H9 (cell line): ENCODE measurements at regions not wholly inside any gene's neighbourhood (a gene's known extent, or its start where the extent isn't known, plus 50 kb on each side); places are given as distances from the start of the nearest gene placed in this dataset.

Experiments
- DNase-seq: peaks from one replicate; pipeline ENCODE4 v3.0.0-alpha.2; 2017
- H2AFZ ChIP-seq: one replicate; pipeline ENCODE4 v1.6.1; 2013; ENCODE audit warnings: mild to moderate bottlenecking, low read length, control low read depth, moderate library complexity
- H2AK5ac ChIP-seq: 2 replicates; pipeline ENCODE4 v1.6.1; 2013; ENCODE audit warnings: low read length, control low read depth, mixed read lengths; ENCODE audit not compliant: insufficient read length
- H2BK120ac ChIP-seq: one replicate; pipeline ENCODE4 v1.6.1; 2013; ENCODE audit warnings: low read depth, mild to moderate bottlenecking, low read length, control low read depth, inconsistent platforms; ENCODE audit not compliant: poor library complexity, severe bottlenecking
- H2BK12ac ChIP-seq: 2 replicates; pipeline ENCODE4 v1.6.1; 2013; ENCODE audit warnings: low read length, control low read depth, mixed read lengths, low read depth; ENCODE audit not compliant: insufficient read length
- H2BK15ac ChIP-seq: 2 replicates; pipeline ENCODE4 v1.6.1; 2013; ENCODE audit warnings: low read depth, low read length, control low read depth
- H2BK20ac ChIP-seq: one replicate; pipeline ENCODE4 v1.6.1; 2013; ENCODE audit warnings: low read depth, mild to moderate bottlenecking, low read length, control low read depth, inconsistent platforms; ENCODE audit not compliant: poor library complexity, severe bottlenecking
- H2BK5ac ChIP-seq: 2 replicates; pipeline ENCODE4 v1.6.1; 2013; ENCODE audit warnings: low read length, control low read depth, mixed read lengths; ENCODE audit not compliant: insufficient read length
- H3K14ac ChIP-seq: 2 replicates; pipeline ENCODE4 v1.6.1; 2013; ENCODE audit warnings: low read length, control low read depth; ENCODE audit not compliant: insufficient read depth
- H3K18ac ChIP-seq: 2 replicates; pipeline ENCODE4 v1.6.1; 2013; ENCODE audit warnings: low read depth, mild to moderate bottlenecking, mixed read lengths, low read length, control low read depth; ENCODE audit not compliant: insufficient read length
- H3K23ac ChIP-seq: 2 replicates; pipeline ENCODE4 v1.6.1; 2013; ENCODE audit warnings: low read length, control low read depth, mixed read lengths, low read depth; ENCODE audit not compliant: insufficient read length
- H3K23me2 ChIP-seq: 2 replicates; pipeline ENCODE4 v1.6.1; 2013; ENCODE audit warnings: low read depth, mild to moderate bottlenecking, mixed read lengths, low read length, control low read depth; ENCODE audit not compliant: insufficient read length, poor library complexity, severe bottlenecking
- H3K27ac ChIP-seq: 2 replicates; pipeline ENCODE4 v1.5.1; 2013; ENCODE audit warnings: low read length, control low read depth, mixed read lengths, low read depth; ENCODE audit not compliant: insufficient read length
- H3K27me3 ChIP-seq: 2 replicates; pipeline ENCODE4 v1.6.1; 2013; ENCODE audit warnings: low read length, control low read depth, inconsistent platforms; ENCODE audit not compliant: insufficient read depth
- H3K4ac ChIP-seq: 2 replicates; pipeline ENCODE4 v1.6.1; 2013; ENCODE audit warnings: low read depth, mild to moderate bottlenecking, control low read depth, inconsistent platforms, low read length, moderate library complexity
- H3K4me1 ChIP-seq: 2 replicates; pipeline ENCODE4 v1.6.1; 2013; ENCODE audit warnings: low read length, control low read depth, inconsistent platforms; ENCODE audit not compliant: insufficient read depth
- H3K4me2 ChIP-seq: 2 replicates; pipeline ENCODE4 v1.6.1; 2013; ENCODE audit warnings: low read length, control low read depth, mixed read lengths; ENCODE audit not compliant: insufficient read length, insufficient read depth
- H3K56ac ChIP-seq: 2 replicates; pipeline ENCODE4 v1.6.1; 2013; ENCODE audit warnings: low read depth, mild to moderate bottlenecking, mixed read lengths, low read length, control low read depth; ENCODE audit not compliant: insufficient read length
- H3K79me1 ChIP-seq: 2 replicates; pipeline ENCODE4 v1.6.1; 2013; ENCODE audit warnings: low read depth, mild to moderate bottlenecking, moderate library complexity, low read length, control low read depth, inconsistent platforms; ENCODE audit not compliant: insufficient read depth, poor library complexity, severe bottlenecking
- H3K79me2 ChIP-seq: 2 replicates; pipeline ENCODE4 v1.6.1; 2013; ENCODE audit warnings: low read length, control low read depth, inconsistent platforms; ENCODE audit not compliant: insufficient read depth
- H3K9ac ChIP-seq: 2 replicates; pipeline ENCODE4 v1.6.1; 2013; ENCODE audit warnings: low read length, control low read depth, mixed read lengths; ENCODE audit not compliant: insufficient read length; ENCODE audit errors: extremely low read depth
- H3K9me3 ChIP-seq: one replicate; pipeline ENCODE4 v1.6.1; 2013; ENCODE audit warnings: low read depth, low read length, inconsistent platforms; ENCODE audit not compliant: control insufficient read depth
- H3T11ph ChIP-seq: one replicate; pipeline ENCODE4 v1.6.1; 2013; ENCODE audit warnings: mild to moderate bottlenecking, low read length, control low read depth, inconsistent platforms
- H4K20me1 ChIP-seq: one replicate; pipeline ENCODE4 v1.6.1; 2013; ENCODE audit not compliant: control insufficient read depth, insufficient read length, insufficient read depth
- H4K5ac ChIP-seq: 2 replicates; pipeline ENCODE4 v1.6.1; 2013; ENCODE audit warnings: low read depth, mild to moderate bottlenecking, mixed read lengths, low read length, control low read depth; ENCODE audit not compliant: insufficient read length
- H4K8ac ChIP-seq: replicated peaks from 2 replicates; pipeline ENCODE4 v1.6.1; 2013; ENCODE audit warnings: low read length, control low read depth, mixed read lengths, low read depth; ENCODE audit not compliant: insufficient read length
- H4K91ac ChIP-seq: 2 replicates; pipeline ENCODE4 v1.6.1; 2013; ENCODE audit warnings: low read depth, mild to moderate bottlenecking, moderate library complexity, mixed read lengths, low read length, control low read depth; ENCODE audit not compliant: insufficient read length
- H3K27ac Mint-ChIP-seq, 3 experiments: 2 replicates in 2 of 3; 3 replicates in 1 of 3; pipeline ENCODE4 v1.8.0; 2020 to 2021; ENCODE audit warnings: mixed read lengths in 3 of 3, mild to moderate bottlenecking in 1 of 3, moderate library complexity in 1 of 3
- H3K27me3 Mint-ChIP-seq: 2 replicates; pipeline ENCODE4 v1.8.0; 2021; ENCODE audit warnings: low read depth, mild to moderate bottlenecking, moderate library complexity, mixed read lengths
- H3K36me3 Mint-ChIP-seq, 3 experiments: 2 replicates in 2 of 3; 3 replicates in 1 of 3; pipeline ENCODE4 v1.8.0; 2020 to 2021; ENCODE audit warnings: low read depth in 3 of 3, mixed read lengths in 3 of 3; ENCODE audit not compliant: insufficient read depth in 1 of 3
- H3K4me1 Mint-ChIP-seq, 2 experiments: 2 replicates each; pipeline ENCODE4 v1.8.0; 2020; ENCODE audit warnings: mixed read lengths in 2 of 2
- H3K4me3 Mint-ChIP-seq, 2 experiments: 2 replicates in 1 of 2; 3 replicates in 1 of 2; pipeline ENCODE4 v1.8.0; 2020 to 2021; ENCODE audit warnings: mild to moderate bottlenecking in 2 of 2, mixed read lengths in 2 of 2, moderate library complexity in 1 of 2
- H3K9me3 Mint-ChIP-seq, 2 experiments: 2 replicates in 1 of 2; 3 replicates in 1 of 2; pipeline ENCODE4 v1.8.0; 2020; ENCODE audit warnings: mild to moderate bottlenecking in 2 of 2, mixed read lengths in 2 of 2, moderate library complexity in 1 of 2
- CTCF ChIP-seq: fragments of 200-600 bp; sonication (generic); conservative IDR thresholded peaks from 3 replicates; pipeline ENCODE4 v1.8.0; 2021; ENCODE audit warnings: antibody characterized with exemption, mild to moderate bottlenecking
- WGBS: extraction: QIAGEN DNeasy Blood & Tissue Kit; methylation state at CpG from one replicate; pipeline ENCODE4 v1.1.7; 2013; ENCODE audit warnings: missing lambda C conversion rate, low lambda C conversion rate, mixed read lengths; ENCODE audit not compliant: insufficient read length; ENCODE audit errors: extremely low coverage; 5-methylcytosine and 5-hydroxymethylcytosine counted together

- Histone ChIP-seq H3K56ac (no peak overlapping the region), H3K4me1 (no peaks in the 10 kb centered on the region), H3K27ac (no peak overlapping the region), H3K18ac (no peak overlapping the region), H3K79me2 (no peaks in the 10 kb centered on the region), H4K91ac (no peak overlapping the region), H3K23ac (no peak overlapping the region), H3K14ac (no peak overlapping the region), H3K27me3 (no peaks in the 10 kb centered on the region), H2BK120ac (no peak overlapping the region), H2BK12ac (no peak overlapping the region), H3K9ac (no peak overlapping the region), H4K20me1 (no peaks in the 10 kb centered on the region), H3K79me1 (no peaks in the 10 kb centered on the region), H3K9me3 (no peaks in the 10 kb centered on the region), H4K8ac (no peak overlapping the region), H3K23me2 (no peaks in the 10 kb centered on the region), H2AFZ (no peak overlapping the region), H4K5ac (no peak overlapping the region), H2BK20ac (no peak overlapping the region), H3K4me2 (no peak overlapping the region), H2AK5ac (no peak overlapping the region), H2BK5ac (no peak overlapping the region), H3K4ac (no peak overlapping the region), H3T11ph (no peak overlapping the region), H2BK15ac (no peak overlapping the region)
- no peak for DNase-seq
- Mint-ChIP-seq H3K4me1 (peaks cover 3 to 4% of the 10 kb centered on the region in 2 experiments), H3K27ac (no peak overlapping the region), H3K27me3 (no peaks in the 10 kb centered on the region), H3K4me3 (no peak overlapping the region), H3K36me3 (peaks cover 0 to 5% (median 0%) of the 10 kb centered on the region in 3 experiments; a peak in 1 of 7 replicates), H3K9me3 (peaks cover 0 to 4% of the 10 kb centered on the region in 2 experiments; a peak in 3 of 5 replicates)
- no peak for TF ChIP-seq CTCF
- WGBS, result no CpG with 5 or more reads among the region's 2 CpGs
Observed at GRCh38 chr13:38496917-38497316, 147.3 kb downstream of the UFM1 start.
